ENCODE measurements at regions not wholly inside any gene's neighbourhood (a gene's known extent, or its start where the extent isn't known, plus 50 kb on each side); places are given as distances from the start of the nearest gene placed in this dataset.
"Not testable (repeated sequence)": the region's sequence is repeated elsewhere in the genome, so short reads cannot be mapped to it uniquely, and the experiment has no call there.

GRCh38 chr15:22262613-22263020, 182.3 kb downstream of the OR4M2 start:
- Mint-ChIP-seq H3K4me3 (no peak overlapping the region), H3K36me3 (peaks cover 6% of the 10 kb centered on the region), H3K27me3 (ENCODE audit: low read depth) (no peaks in the 10 kb centered on the region), H3K27ac (no peak overlapping the region), H3K4me1 (no peaks in the 10 kb centered on the region), H3K9me3 (peaks cover 22% of the 10 kb centered on the region)
- no peak for TF ChIP-seq CTCF (IDR thresholded peaks at IDR 0.05; ENCODE audit: unreplicated experiment)
- no peak for DNase-seq (ENCODE audit: low spot score in 2 of 2, unreplicated experiment in 2 of 2)

- H3K9me3 Mint-ChIP-seq, result peaks cover 22% of the 10 kb centered on the region
- DNase-seq (ENCODE audit: low spot score in 2 of 2, unreplicated experiment in 2 of 2), result no peak
- no peak for TF ChIP-seq CTCF (IDR thresholded peaks at IDR 0.05; ENCODE audit: unreplicated experiment)
- no peak overlapping the region for H3K27ac Mint-ChIP-seq
- no peaks in the 10 kb centered on the region for H3K27me3 Mint-ChIP-seq (ENCODE audit: low read depth)
- H3K36me3 Mint-ChIP-seq, result peaks cover 6% of the 10 kb centered on the region
- no peak overlapping the region for H3K4me3 Mint-ChIP-seq
- H3K4me1 Mint-ChIP-seq, result no peaks in the 10 kb centered on the region
Observed at GRCh38 chr15:22263738-22264137, 183.4 kb downstream of the OR4M2 start.

- not testable (repeated sequence) for H3K27ac Mint-ChIP-seq; DNase-seq (ENCODE audit: low spot score in 2 of 2, unreplicated experiment in 2 of 2); H3K4me3 Mint-ChIP-seq; H3K27me3 Mint-ChIP-seq (ENCODE audit: low read depth); H3K4me1 Mint-ChIP-seq; H3K36me3 Mint-ChIP-seq
- peaks cover 22% of the 10 kb centered on the region for H3K9me3 Mint-ChIP-seq
Observed at GRCh38 chr15:22264272-22264671, 183.9 kb downstream of the OR4M2 start.

GRCh38 chr15:22265056-22265945, 185.0 kb downstream of the OR4M2 start:
- Mint-ChIP-seq H3K36me3 (no peaks in the 10 kb centered on the region), H3K27me3 (ENCODE audit: low read depth) (no peaks in the 10 kb centered on the region), H3K4me1 (no peaks in the 10 kb centered on the region), H3K4me3 (no peak overlapping the region), H3K9me3 (peaks cover 13% of the 10 kb centered on the region), H3K27ac (no peak overlapping the region)
- no peak for DNase-seq (ENCODE audit: low spot score in 2 of 2, unreplicated experiment in 2 of 2)
- TF ChIP-seq CTCF (IDR thresholded peaks at IDR 0.05; ENCODE audit: unreplicated experiment), result no peak

- no peaks in the 10 kb centered on the region for H3K36me3 Mint-ChIP-seq
- H3K27me3 Mint-ChIP-seq (ENCODE audit: low read depth), result no peaks in the 10 kb centered on the region
- no peak for TF ChIP-seq CTCF (IDR thresholded peaks at IDR 0.05; ENCODE audit: unreplicated experiment)
- peaks cover 13% of the 10 kb centered on the region for H3K9me3 Mint-ChIP-seq
- no peaks in the 10 kb centered on the region for H3K4me1 Mint-ChIP-seq
- DNase-seq (ENCODE audit: low spot score in 2 of 2, unreplicated experiment in 2 of 2), result no peak
- H3K27ac Mint-ChIP-seq, result no peak overlapping the region
- H3K4me3 Mint-ChIP-seq, result no peak overlapping the region
Observed at GRCh38 chr15:22265970-22266369, 185.6 kb downstream of the OR4M2 start.

GRCh38 chr15:22267761-22268160, 187.4 kb downstream of the OR4M2 start:
- H3K27ac Mint-ChIP-seq, result no peak overlapping the region
- H3K4me1 Mint-ChIP-seq, result no peaks in the 10 kb centered on the region
- H3K4me3 Mint-ChIP-seq, result no peak overlapping the region
- H3K27me3 Mint-ChIP-seq (ENCODE audit: low read depth), result no peaks in the 10 kb centered on the region
- no peaks in the 10 kb centered on the region for H3K36me3 Mint-ChIP-seq
- DNase-seq (ENCODE audit: low spot score in 2 of 2, unreplicated experiment in 2 of 2), result no peak
- peaks cover 9% of the 10 kb centered on the region for H3K9me3 Mint-ChIP-seq
- no peak for TF ChIP-seq CTCF (IDR thresholded peaks at IDR 0.05; ENCODE audit: unreplicated experiment)

GRCh38 chr15:22268201-22268600, 187.9 kb downstream of the OR4M2 start:
- H3K4me3 Mint-ChIP-seq; H3K4me1 Mint-ChIP-seq; H3K9me3 Mint-ChIP-seq; H3K27ac Mint-ChIP-seq; H3K27me3 Mint-ChIP-seq (ENCODE audit: low read depth); DNase-seq (ENCODE audit: low spot score in 2 of 2, unreplicated experiment in 2 of 2); H3K36me3 Mint-ChIP-seq: not testable (repeated sequence)

- not testable (repeated sequence) for H3K4me1 Mint-ChIP-seq; H3K27ac Mint-ChIP-seq; DNase-seq (ENCODE audit: low spot score in 2 of 2, unreplicated experiment in 2 of 2); H3K36me3 Mint-ChIP-seq; H3K4me3 Mint-ChIP-seq; H3K9me3 Mint-ChIP-seq; H3K27me3 Mint-ChIP-seq (ENCODE audit: low read depth)
Observed at GRCh38 chr15:22268654-22269053, 188.3 kb downstream of the OR4M2 start.
